Suprapubic skin (tissue), 4 donors: ENCODE measurements at regions not wholly inside any gene's neighbourhood (a gene's known extent, or its start where the extent isn't known, plus 50 kb on each side); places are given as distances from the start of the nearest gene placed in this dataset.
"Not testable (repeated sequence)": the region's sequence is repeated elsewhere in the genome, so short reads cannot be mapped to it uniquely, and the experiment has no call there.

Source experiments
- DNase-seq, 2 donors: peaks; one replicate each; pipeline ENCODE4 v3.0.0-alpha.2; 2019; ENCODE audit warnings: low spot score in 2 of 2
- H3K27ac ChIP-seq: fragments of 200-600 bp; sonication (generic); one replicate; pipeline ENCODE4 v1.5.1; 2019
- H3K27me3 ChIP-seq: fragments of 200-600 bp; sonication (generic); one replicate; pipeline ENCODE4 v1.5.1; 2019
- H3K36me3 ChIP-seq: fragments of 200-600 bp; sonication (generic); one replicate; pipeline ENCODE4 v1.5.1; 2019
- H3K4me1 ChIP-seq: fragments of 200-600 bp; sonication (generic); one replicate; pipeline ENCODE4 v1.5.1; 2019
- H3K4me3 ChIP-seq: fragments of 200-600 bp; sonication (generic); one replicate; pipeline ENCODE4 v1.5.1; 2019; ENCODE audit warnings: mild to moderate bottlenecking
- H3K9me3 ChIP-seq: fragments of 200-600 bp; sonication (generic); one replicate; pipeline ENCODE4 v1.5.1; 2019
- EP300 ChIP-seq: sonication (generic); formaldehyde crosslinking; IDR thresholded peaks from one replicate; pipeline ENCODE4 v1.6.1; 2017; ENCODE audit warnings: antibody characterized with exemption
- POLR2A ChIP-seq, 2 donors: fragments of 450-650 bp; IDR thresholded peaks; one replicate each; pipeline ENCODE4 v1.6.1; 2017; ENCODE audit warnings: antibody characterized with exemption in 2 of 2, mild to moderate bottlenecking in 2 of 2, moderate library complexity in 2 of 2
- POLR2AphosphoS5 ChIP-seq, 3 donors: sonication (generic); formaldehyde crosslinking; IDR thresholded peaks; one replicate each; pipeline ENCODE4 v1.6.1; 2017; ENCODE audit warnings: antibody characterized with exemption in 3 of 3
- WGBS: methylation state at CpG from one replicate; pipeline ENCODE4 v1.1.5; 2018; 5-methylcytosine and 5-hydroxymethylcytosine counted together
- TF ChIP-seq, protein P1 (sequence below), 2 donors: fragments of 200-600 bp in 1 of 2; fragments of 450-650 bp in 1 of 2; sonication (generic) in 1 of 2; IDR thresholded peaks; one replicate each; pipeline ENCODE4 v1.5.1; 2016 to 2019; ENCODE audit warnings: antibody characterized with exemption in 2 of 2, mild to moderate bottlenecking in 1 of 2, moderate library complexity in 1 of 2

DNA sequence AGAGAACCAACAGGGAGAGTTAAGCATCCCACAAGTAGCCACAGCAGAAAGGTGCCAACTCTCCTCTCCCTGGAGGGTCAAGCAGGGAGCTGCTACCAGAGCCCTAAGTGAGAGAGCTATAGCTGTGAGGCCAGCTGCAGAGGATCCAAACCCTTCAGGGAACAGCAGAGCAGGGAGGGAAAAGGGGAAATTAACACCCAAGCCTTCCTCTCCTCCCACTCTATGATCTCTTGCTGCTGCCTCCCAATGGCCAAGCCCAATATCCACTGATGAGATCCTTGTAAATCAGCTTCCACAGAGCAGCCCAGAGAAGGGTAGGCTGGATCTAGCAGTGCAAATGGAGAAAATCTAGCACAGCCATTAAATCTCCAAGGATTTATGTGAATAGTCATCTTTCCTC is 68.2 kb upstream of the THBS1 start:
- Histone ChIP-seq H3K27ac (no peak overlapping the region), H3K4me1 (peaks cover 5% of the 10 kb centered on the region), H3K27me3 (no peaks in the 10 kb centered on the region), H3K4me3 (no peak overlapping the region), H3K9me3 (no peaks in the 10 kb centered on the region), H3K36me3 (no peaks in the 10 kb centered on the region)
- DNase-seq, result no peak
- TF ChIP-seq, protein P1, sequence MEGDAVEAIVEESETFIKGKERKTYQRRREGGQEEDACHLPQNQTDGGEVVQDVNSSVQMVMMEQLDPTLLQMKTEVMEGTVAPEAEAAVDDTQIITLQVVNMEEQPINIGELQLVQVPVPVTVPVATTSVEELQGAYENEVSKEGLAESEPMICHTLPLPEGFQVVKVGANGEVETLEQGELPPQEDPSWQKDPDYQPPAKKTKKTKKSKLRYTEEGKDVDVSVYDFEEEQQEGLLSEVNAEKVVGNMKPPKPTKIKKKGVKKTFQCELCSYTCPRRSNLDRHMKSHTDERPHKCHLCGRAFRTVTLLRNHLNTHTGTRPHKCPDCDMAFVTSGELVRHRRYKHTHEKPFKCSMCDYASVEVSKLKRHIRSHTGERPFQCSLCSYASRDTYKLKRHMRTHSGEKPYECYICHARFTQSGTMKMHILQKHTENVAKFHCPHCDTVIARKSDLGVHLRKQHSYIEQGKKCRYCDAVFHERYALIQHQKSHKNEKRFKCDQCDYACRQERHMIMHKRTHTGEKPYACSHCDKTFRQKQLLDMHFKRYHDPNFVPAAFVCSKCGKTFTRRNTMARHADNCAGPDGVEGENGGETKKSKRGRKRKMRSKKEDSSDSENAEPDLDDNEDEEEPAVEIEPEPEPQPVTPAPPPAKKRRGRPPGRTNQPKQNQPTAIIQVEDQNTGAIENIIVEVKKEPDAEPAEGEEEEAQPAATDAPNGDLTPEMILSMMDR (IDR thresholded peaks at IDR 0.05), result no peak
- TF ChIP-seq POLR2AphosphoS5 (IDR thresholded peaks at IDR 0.05), result no peak
- TF ChIP-seq EP300, result no peak
- no peak for TF ChIP-seq POLR2A (IDR thresholded peaks at IDR 0.05)

DNA sequence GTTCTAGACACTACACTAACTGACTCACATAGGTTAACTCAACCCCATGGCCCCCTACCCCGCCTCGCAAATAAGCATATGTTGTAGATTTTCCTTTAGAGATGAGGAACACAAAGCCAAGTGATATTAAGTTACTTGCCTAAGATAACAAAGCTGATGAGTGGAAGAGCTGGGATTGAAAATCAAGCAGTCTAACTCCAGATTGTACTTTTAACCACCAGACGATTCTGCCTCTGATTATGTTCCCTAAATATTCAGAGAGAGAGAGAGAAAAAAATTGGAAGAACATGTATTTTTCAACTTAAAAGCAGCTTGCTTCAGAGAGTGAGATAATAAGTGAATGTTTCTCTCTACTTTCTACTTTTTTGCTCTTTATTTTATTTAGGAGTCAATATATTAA is 66.9 kb upstream of the THBS1 start:
- TF ChIP-seq POLR2AphosphoS5 (IDR thresholded peaks at IDR 0.05) (no peak), POLR2A (IDR thresholded peaks at IDR 0.05) (no peak), EP300 (no peak)
- TF ChIP-seq, protein P1 (IDR thresholded peaks at IDR 0.05), result no peak
- 82% methylated on average over 3 of the region's 3 CpGs for WGBS
- H3K27ac ChIP-seq, result no peak overlapping the region
- no peak overlapping the region for H3K4me3 ChIP-seq
- no peaks in the 10 kb centered on the region for H3K9me3 ChIP-seq
- no peaks in the 10 kb centered on the region for H3K27me3 ChIP-seq
- DNase-seq, result no peak
- no peaks in the 10 kb centered on the region for H3K36me3 ChIP-seq
- H3K4me1 ChIP-seq, result peaks cover 5% of the 10 kb centered on the region

DNA sequence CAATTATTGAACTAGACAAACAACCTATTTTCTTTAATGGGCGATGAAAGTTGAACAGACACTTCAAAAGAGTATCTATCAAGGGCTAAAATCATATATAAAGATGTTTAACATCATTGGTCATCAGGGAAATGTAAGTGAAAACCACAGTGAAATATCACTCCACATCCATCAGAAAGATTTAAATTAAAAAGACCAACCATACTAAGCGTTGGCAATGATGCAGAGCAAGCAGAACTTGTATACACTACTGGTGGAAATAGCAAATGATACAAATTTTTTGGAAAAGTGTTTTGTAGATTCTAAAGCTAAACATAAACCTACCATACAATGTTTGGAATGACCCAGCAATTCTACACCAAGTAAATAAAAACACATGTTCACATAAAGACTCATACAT is 65.9 kb upstream of the THBS1 start:
- no peaks in the 10 kb centered on the region for H3K36me3 ChIP-seq
- H3K27ac ChIP-seq, result no peak overlapping the region
- H3K9me3 ChIP-seq, result no peaks in the 10 kb centered on the region
- TF ChIP-seq POLR2AphosphoS5 (IDR thresholded peaks at IDR 0.05), result no peak
- no peak for TF ChIP-seq EP300
- TF ChIP-seq, protein P1 (IDR thresholded peaks at IDR 0.05), result no peak
- TF ChIP-seq POLR2A (IDR thresholded peaks at IDR 0.05), result no peak
- no peak overlapping the region for H3K4me3 ChIP-seq
- WGBS, result 98% methylated on average over 2 of the region's 2 CpGs
- H3K4me1 ChIP-seq, result peaks cover 5% of the 10 kb centered on the region
- DNase-seq, result no peak
- no peaks in the 10 kb centered on the region for H3K27me3 ChIP-seq

DNA sequence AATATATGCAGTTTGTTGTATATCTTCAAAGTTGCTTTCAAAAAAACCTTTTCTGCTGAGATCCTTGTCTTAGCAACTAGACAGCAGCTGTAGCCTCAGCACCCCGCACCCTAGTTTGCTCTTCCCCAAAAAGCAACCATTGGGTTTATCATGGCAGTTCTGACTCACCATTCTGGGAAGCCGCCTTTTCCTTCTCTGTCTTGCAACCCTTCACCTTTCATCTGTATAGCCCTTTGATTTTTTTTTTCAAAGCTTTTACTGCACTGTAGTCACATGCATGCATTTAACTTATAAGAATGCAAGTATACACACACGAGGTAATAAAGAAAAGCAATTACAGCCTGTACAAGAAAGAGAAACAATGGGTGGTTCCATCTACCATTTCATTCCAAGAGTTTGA is 65.1 kb upstream of the THBS1 start:
- Histone ChIP-seq H3K4me3 (no peak overlapping the region), H3K4me1 (peaks cover 5% of the 10 kb centered on the region), H3K9me3 (no peaks in the 10 kb centered on the region), H3K27me3 (no peaks in the 10 kb centered on the region), H3K27ac (no peak overlapping the region), H3K36me3 (no peaks in the 10 kb centered on the region)
- TF ChIP-seq POLR2AphosphoS5 (IDR thresholded peaks at IDR 0.05) (no peak), EP300 (no peak), POLR2A (IDR thresholded peaks at IDR 0.05) (no peak)
- TF ChIP-seq, protein P1 (IDR thresholded peaks at IDR 0.05), result no peak
- DNase-seq, result no peak
- WGBS, result 83% methylated on average over 3 of the region's 3 CpGs

DNA sequence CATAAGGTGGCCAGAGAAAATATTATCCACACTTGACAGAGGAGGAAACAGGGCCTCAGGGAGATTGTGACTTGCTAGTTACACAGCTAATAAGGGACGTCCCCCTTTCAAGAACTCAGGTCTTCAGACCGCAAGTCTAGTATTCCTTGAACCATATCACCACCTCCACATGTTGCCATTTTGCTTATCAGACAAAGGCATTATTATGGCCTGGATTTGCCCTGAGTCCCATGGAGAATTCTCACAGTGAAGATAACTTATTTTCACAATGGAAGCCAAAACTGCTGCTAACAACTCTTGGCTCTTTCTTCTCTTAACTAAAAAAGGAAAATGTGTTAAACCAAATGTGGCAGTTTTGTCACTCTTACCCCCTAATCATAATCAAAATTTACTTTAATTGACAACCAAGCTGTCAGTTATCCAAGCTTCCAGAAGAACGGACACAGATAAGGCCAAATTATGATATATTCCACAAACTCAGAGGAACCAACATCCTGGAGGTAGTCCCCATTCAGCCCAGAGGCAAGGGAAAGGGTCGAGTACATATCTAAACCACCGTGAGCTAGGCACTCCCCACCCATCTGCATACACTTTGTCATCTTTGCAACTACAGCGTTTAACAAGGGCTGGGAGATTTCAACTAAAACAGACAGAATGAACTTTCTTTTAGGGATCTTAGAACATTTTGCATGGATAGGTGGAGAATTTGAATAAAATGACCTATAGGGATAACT is 63.6 kb upstream of the THBS1 start:
- Histone ChIP-seq H3K4me3 (no peak overlapping the region), H3K9me3 (no peaks in the 10 kb centered on the region), H3K36me3 (no peaks in the 10 kb centered on the region), H3K27ac (no peak overlapping the region), H3K27me3 (no peaks in the 10 kb centered on the region), H3K4me1 (no peaks in the 10 kb centered on the region)
- DNase-seq, result no peak
- WGBS, result 90% methylated on average over 6 of the region's 6 CpGs
- TF ChIP-seq POLR2AphosphoS5 (IDR thresholded peaks at IDR 0.05), result no peak
- TF ChIP-seq, protein P1 (IDR thresholded peaks at IDR 0.05), result no peak
- TF ChIP-seq EP300, result no peak
- TF ChIP-seq POLR2A (IDR thresholded peaks at IDR 0.05), result no peak

DNA sequence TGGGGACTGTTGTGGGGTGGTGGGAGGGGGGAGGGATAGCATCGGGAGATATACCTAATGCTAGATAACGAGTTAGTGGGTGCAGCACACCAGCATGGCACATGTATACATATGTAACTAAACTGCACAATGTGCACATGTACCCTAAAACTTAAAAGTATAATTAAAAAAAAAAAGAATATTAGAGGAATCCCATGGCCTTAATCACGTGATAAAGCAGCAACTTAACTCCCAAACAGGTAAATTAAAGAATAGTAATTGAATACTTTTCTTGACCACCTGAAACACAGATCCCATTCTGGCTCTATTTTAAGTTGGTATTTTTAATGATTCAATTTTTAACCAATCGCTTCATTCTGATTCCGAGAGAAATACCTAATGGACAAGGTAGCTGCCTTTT is 56.9 kb upstream of the THBS1 start:
- DNase-seq, H3K4me3 ChIP-seq, H3K36me3 ChIP-seq, H3K9me3 ChIP-seq, H3K27ac ChIP-seq, H3K27me3 ChIP-seq, H3K4me1 ChIP-seq: not testable (repeated sequence)
- WGBS, result 96% methylated on average over 5 of the region's 5 CpGs
